H9 (cell line): ENCODE measurements at regions not wholly inside any gene's neighbourhood (a gene's known extent, or its start where the extent isn't known, plus 50 kb on each side); places are given as distances from the start of the nearest gene placed in this dataset.

Experiments used
- DNase-seq: peaks from one replicate; pipeline ENCODE4 v3.0.0-alpha.2; 2017
- H2AFZ ChIP-seq: one replicate; pipeline ENCODE4 v1.6.1; 2013; ENCODE audit warnings: mild to moderate bottlenecking, low read length, control low read depth, moderate library complexity
- H2AK5ac ChIP-seq: 2 replicates; pipeline ENCODE4 v1.6.1; 2013; ENCODE audit warnings: low read length, control low read depth, mixed read lengths; ENCODE audit not compliant: insufficient read length
- H2BK120ac ChIP-seq: one replicate; pipeline ENCODE4 v1.6.1; 2013; ENCODE audit warnings: low read depth, mild to moderate bottlenecking, low read length, control low read depth, inconsistent platforms; ENCODE audit not compliant: poor library complexity, severe bottlenecking
- H2BK12ac ChIP-seq: 2 replicates; pipeline ENCODE4 v1.6.1; 2013; ENCODE audit warnings: low read length, control low read depth, mixed read lengths, low read depth; ENCODE audit not compliant: insufficient read length
- H2BK15ac ChIP-seq: 2 replicates; pipeline ENCODE4 v1.6.1; 2013; ENCODE audit warnings: low read depth, low read length, control low read depth
- H2BK20ac ChIP-seq: one replicate; pipeline ENCODE4 v1.6.1; 2013; ENCODE audit warnings: low read depth, mild to moderate bottlenecking, low read length, control low read depth, inconsistent platforms; ENCODE audit not compliant: poor library complexity, severe bottlenecking
- H2BK5ac ChIP-seq: 2 replicates; pipeline ENCODE4 v1.6.1; 2013; ENCODE audit warnings: low read length, control low read depth, mixed read lengths; ENCODE audit not compliant: insufficient read length
- H3K14ac ChIP-seq: 2 replicates; pipeline ENCODE4 v1.6.1; 2013; ENCODE audit warnings: low read length, control low read depth; ENCODE audit not compliant: insufficient read depth
- H3K18ac ChIP-seq: 2 replicates; pipeline ENCODE4 v1.6.1; 2013; ENCODE audit warnings: low read depth, mild to moderate bottlenecking, mixed read lengths, low read length, control low read depth; ENCODE audit not compliant: insufficient read length
- H3K23ac ChIP-seq: 2 replicates; pipeline ENCODE4 v1.6.1; 2013; ENCODE audit warnings: low read length, control low read depth, mixed read lengths, low read depth; ENCODE audit not compliant: insufficient read length
- H3K23me2 ChIP-seq: 2 replicates; pipeline ENCODE4 v1.6.1; 2013; ENCODE audit warnings: low read depth, mild to moderate bottlenecking, mixed read lengths, low read length, control low read depth; ENCODE audit not compliant: insufficient read length, poor library complexity, severe bottlenecking
- H3K27ac ChIP-seq: 2 replicates; pipeline ENCODE4 v1.5.1; 2013; ENCODE audit warnings: low read length, control low read depth, mixed read lengths, low read depth; ENCODE audit not compliant: insufficient read length
- H3K27me3 ChIP-seq: 2 replicates; pipeline ENCODE4 v1.6.1; 2013; ENCODE audit warnings: low read length, control low read depth, inconsistent platforms; ENCODE audit not compliant: insufficient read depth
- H3K4ac ChIP-seq: 2 replicates; pipeline ENCODE4 v1.6.1; 2013; ENCODE audit warnings: low read depth, mild to moderate bottlenecking, control low read depth, inconsistent platforms, low read length, moderate library complexity
- H3K4me1 ChIP-seq: 2 replicates; pipeline ENCODE4 v1.6.1; 2013; ENCODE audit warnings: low read length, control low read depth, inconsistent platforms; ENCODE audit not compliant: insufficient read depth
- H3K4me2 ChIP-seq: 2 replicates; pipeline ENCODE4 v1.6.1; 2013; ENCODE audit warnings: low read length, control low read depth, mixed read lengths; ENCODE audit not compliant: insufficient read length, insufficient read depth
- H3K56ac ChIP-seq: 2 replicates; pipeline ENCODE4 v1.6.1; 2013; ENCODE audit warnings: low read depth, mild to moderate bottlenecking, mixed read lengths, low read length, control low read depth; ENCODE audit not compliant: insufficient read length
- H3K79me1 ChIP-seq: 2 replicates; pipeline ENCODE4 v1.6.1; 2013; ENCODE audit warnings: low read depth, mild to moderate bottlenecking, moderate library complexity, low read length, control low read depth, inconsistent platforms; ENCODE audit not compliant: insufficient read depth, poor library complexity, severe bottlenecking
- H3K79me2 ChIP-seq: 2 replicates; pipeline ENCODE4 v1.6.1; 2013; ENCODE audit warnings: low read length, control low read depth, inconsistent platforms; ENCODE audit not compliant: insufficient read depth
- H3K9ac ChIP-seq: 2 replicates; pipeline ENCODE4 v1.6.1; 2013; ENCODE audit warnings: low read length, control low read depth, mixed read lengths; ENCODE audit not compliant: insufficient read length; ENCODE audit errors: extremely low read depth
- H3K9me3 ChIP-seq: one replicate; pipeline ENCODE4 v1.6.1; 2013; ENCODE audit warnings: low read depth, low read length, inconsistent platforms; ENCODE audit not compliant: control insufficient read depth
- H3T11ph ChIP-seq: one replicate; pipeline ENCODE4 v1.6.1; 2013; ENCODE audit warnings: mild to moderate bottlenecking, low read length, control low read depth, inconsistent platforms
- H4K20me1 ChIP-seq: one replicate; pipeline ENCODE4 v1.6.1; 2013; ENCODE audit not compliant: control insufficient read depth, insufficient read length, insufficient read depth
- H4K5ac ChIP-seq: 2 replicates; pipeline ENCODE4 v1.6.1; 2013; ENCODE audit warnings: low read depth, mild to moderate bottlenecking, mixed read lengths, low read length, control low read depth; ENCODE audit not compliant: insufficient read length
- H4K8ac ChIP-seq: replicated peaks from 2 replicates; pipeline ENCODE4 v1.6.1; 2013; ENCODE audit warnings: low read length, control low read depth, mixed read lengths, low read depth; ENCODE audit not compliant: insufficient read length
- H4K91ac ChIP-seq: 2 replicates; pipeline ENCODE4 v1.6.1; 2013; ENCODE audit warnings: low read depth, mild to moderate bottlenecking, moderate library complexity, mixed read lengths, low read length, control low read depth; ENCODE audit not compliant: insufficient read length
- H3K27ac Mint-ChIP-seq, 3 experiments: 2 replicates in 2 of 3; 3 replicates in 1 of 3; pipeline ENCODE4 v1.8.0; 2020 to 2021; ENCODE audit warnings: mixed read lengths in 3 of 3, mild to moderate bottlenecking in 1 of 3, moderate library complexity in 1 of 3
- H3K27me3 Mint-ChIP-seq: 2 replicates; pipeline ENCODE4 v1.8.0; 2021; ENCODE audit warnings: low read depth, mild to moderate bottlenecking, moderate library complexity, mixed read lengths
- H3K36me3 Mint-ChIP-seq, 3 experiments: 2 replicates in 2 of 3; 3 replicates in 1 of 3; pipeline ENCODE4 v1.8.0; 2020 to 2021; ENCODE audit warnings: low read depth in 3 of 3, mixed read lengths in 3 of 3; ENCODE audit not compliant: insufficient read depth in 1 of 3
- H3K4me1 Mint-ChIP-seq, 2 experiments: 2 replicates each; pipeline ENCODE4 v1.8.0; 2020; ENCODE audit warnings: mixed read lengths in 2 of 2
- H3K4me3 Mint-ChIP-seq, 2 experiments: 2 replicates in 1 of 2; 3 replicates in 1 of 2; pipeline ENCODE4 v1.8.0; 2020 to 2021; ENCODE audit warnings: mild to moderate bottlenecking in 2 of 2, mixed read lengths in 2 of 2, moderate library complexity in 1 of 2
- H3K9me3 Mint-ChIP-seq, 2 experiments: 2 replicates in 1 of 2; 3 replicates in 1 of 2; pipeline ENCODE4 v1.8.0; 2020; ENCODE audit warnings: mild to moderate bottlenecking in 2 of 2, mixed read lengths in 2 of 2, moderate library complexity in 1 of 2
- CTCF ChIP-seq: fragments of 200-600 bp; sonication (generic); conservative IDR thresholded peaks from 3 replicates; pipeline ENCODE4 v1.8.0; 2021; ENCODE audit warnings: antibody characterized with exemption, mild to moderate bottlenecking
- WGBS: extraction: QIAGEN DNeasy Blood & Tissue Kit; methylation state at CpG from one replicate; pipeline ENCODE4 v1.1.7; 2013; ENCODE audit warnings: missing lambda C conversion rate, low lambda C conversion rate, mixed read lengths; ENCODE audit not compliant: insufficient read length; ENCODE audit errors: extremely low coverage; 5-methylcytosine and 5-hydroxymethylcytosine counted together

- TF ChIP-seq CTCF: no peak
- Histone ChIP-seq H2BK15ac (no peak overlapping the region), H3K23me2 (no peaks in the 10 kb centered on the region), H2AK5ac (no peak overlapping the region), H3K18ac (no peak overlapping the region), H3K4me2 (no peak overlapping the region), H2BK20ac (no peak overlapping the region), H3K79me2 (no peaks in the 10 kb centered on the region), H3K9me3 (no peaks in the 10 kb centered on the region), H3K9ac (no peak overlapping the region), H3K23ac (no peak overlapping the region), H3K4ac (no peak overlapping the region), H3K27me3 (no peaks in the 10 kb centered on the region), H3K27ac (no peak overlapping the region), H4K20me1 (no peaks in the 10 kb centered on the region), H4K5ac (no peak overlapping the region), H2AFZ (no peak overlapping the region), H3K4me1 (no peaks in the 10 kb centered on the region), H3T11ph (no peak overlapping the region), H3K14ac (no peak overlapping the region), H2BK120ac (no peak overlapping the region), H4K8ac (no peak overlapping the region), H2BK5ac (no peak overlapping the region), H3K56ac (no peak overlapping the region), H3K79me1 (no peaks in the 10 kb centered on the region), H4K91ac (no peak overlapping the region), H2BK12ac (no peak overlapping the region)
- H3K4me3 Mint-ChIP-seq: no peak overlapping the region
- peaks cover 0 to 5% of the 10 kb centered on the region in 2 experiments; a peak in 1 of 4 replicates for H3K4me1 Mint-ChIP-seq
- no peaks in the 10 kb centered on the region; a peak in 1 of 7 replicates for H3K36me3 Mint-ChIP-seq
- no peaks in the 10 kb centered on the region; a peak in 1 of 5 replicates for H3K9me3 Mint-ChIP-seq
- H3K27me3 Mint-ChIP-seq: no peaks in the 10 kb centered on the region; the same call in 1 of the 2 replicates
- no peak for DNase-seq
- H3K27ac Mint-ChIP-seq: no peak overlapping the region; a peak in 1 of 7 replicates
- no CpG with 5 or more reads among the region's 3 CpGs for WGBS
Measured at GRCh38 chr5:2663489-2663888, 88.0 kb downstream of the IRX2 start.
